ENCODE measurements at regions not wholly inside any gene's neighbourhood (a gene's known extent, or its start where the extent isn't known, plus 50 kb on each side); places are given as distances from the start of the nearest gene placed in this dataset.

- 74% methylated on average over 1 of the region's 1 CpG for WGBS
- H3K27me3 ChIP-seq (ENCODE audit: control insufficient read depth in 4 of 4, insufficient read depth in 4 of 4, low read length in 3 of 4) = peaks cover 0 to 5% (median 0%) of the 10 kb centered on the region in 4 donors
- H3K27ac ChIP-seq (ENCODE audit: low read depth in 1 of 2, low read length in 2 of 2) = no peak overlapping the region
- H3K9me3 ChIP-seq (ENCODE audit: control insufficient read depth in 4 of 4, low read length in 3 of 4) = peaks cover 0 to 8% (median 3%) of the 10 kb centered on the region in 4 donors
- H3K9ac ChIP-seq (ENCODE audit: low read depth in 1 of 2, low read length in 2 of 2) = no peak overlapping the region
- H3K4me1 ChIP-seq (ENCODE audit: control insufficient read depth in 4 of 4, insufficient read depth in 4 of 4, low read length in 3 of 4) = no peaks in the 10 kb centered on the region
- no peak overlapping the region for H3K4me3 ChIP-seq (ENCODE audit: low read depth in 1 of 3, low read length in 3 of 3)
- DNase-seq (ENCODE audit: low spot score) = no peak
- TF ChIP-seq YY1 (IDR thresholded peaks at IDR 0.05) = no peak
- TF ChIP-seq FOXA1 (IDR thresholded peaks at IDR 0.05) = no peak
- TF ChIP-seq TAF1 (conservative IDR thresholded peaks at IDR 0.05) = no peak
- no peak for TF ChIP-seq EGR1 (IDR thresholded peaks at IDR 0.05; ENCODE audit: low read depth in 2 of 2)
- TF ChIP-seq REST (IDR thresholded peaks at IDR 0.05) = no peak
- no peak for TF ChIP-seq JUND (IDR thresholded peaks at IDR 0.05)
- TF ChIP-seq HNF4G (IDR thresholded peaks at IDR 0.05) = no peak
- no peak for TF ChIP-seq SP1 (IDR thresholded peaks at IDR 0.05)
- TF ChIP-seq CTCF (IDR thresholded peaks at IDR 0.05; ENCODE audit: low read depth, low read length, missing input control) = no peak
- TF ChIP-seq, protein P1, sequence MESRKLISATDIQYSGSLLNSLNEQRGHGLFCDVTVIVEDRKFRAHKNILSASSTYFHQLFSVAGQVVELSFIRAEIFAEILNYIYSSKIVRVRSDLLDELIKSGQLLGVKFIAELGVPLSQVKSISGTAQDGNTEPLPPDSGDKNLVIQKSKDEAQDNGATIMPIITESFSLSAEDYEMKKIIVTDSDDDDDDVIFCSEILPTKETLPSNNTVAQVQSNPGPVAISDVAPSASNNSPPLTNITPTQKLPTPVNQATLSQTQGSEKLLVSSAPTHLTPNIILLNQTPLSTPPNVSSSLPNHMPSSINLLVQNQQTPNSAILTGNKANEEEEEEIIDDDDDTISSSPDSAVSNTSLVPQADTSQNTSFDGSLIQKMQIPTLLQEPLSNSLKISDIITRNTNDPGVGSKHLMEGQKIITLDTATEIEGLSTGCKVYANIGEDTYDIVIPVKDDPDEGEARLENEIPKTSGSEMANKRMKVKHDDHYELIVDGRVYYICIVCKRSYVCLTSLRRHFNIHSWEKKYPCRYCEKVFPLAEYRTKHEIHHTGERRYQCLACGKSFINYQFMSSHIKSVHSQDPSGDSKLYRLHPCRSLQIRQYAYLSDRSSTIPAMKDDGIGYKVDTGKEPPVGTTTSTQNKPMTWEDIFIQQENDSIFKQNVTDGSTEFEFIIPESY (IDR thresholded peaks at IDR 0.05) = no peak
- TF ChIP-seq GABPA (IDR thresholded peaks at IDR 0.05 in 1 of 2, conservative IDR thresholded peaks at IDR 0.05 in 1 of 2) = no peak
- TF ChIP-seq MAX (IDR thresholded peaks at IDR 0.05) = no peak
- no peak for TF ChIP-seq HNF4A (conservative IDR thresholded peaks at IDR 0.05)
- no peak for TF ChIP-seq RAD21 (IDR thresholded peaks at IDR 0.05)
- no peak for TF ChIP-seq FOXA2 (IDR thresholded peaks at IDR 0.05)
- TF ChIP-seq NR2F2 (IDR thresholded peaks at IDR 0.05) = no peak
- no peak for TF ChIP-seq RXRA (IDR thresholded peaks at IDR 0.05)
- no peak for TF ChIP-seq ATF3 (IDR thresholded peaks at IDR 0.05)
- no peaks in the 10 kb centered on the region for H3K36me3 ChIP-seq (ENCODE audit: control insufficient read depth in 4 of 4, insufficient read depth in 3 of 4, low read depth in 1 of 4, low read length in 3 of 4)
Measured at GRCh38 chr4:14379183-14379582, 623.1 kb upstream of the CPEB2 start.

All from liver (tissue), 8 donors.